DND-41 (cell line): ENCODE measurements at regions not wholly inside any gene's neighbourhood (a gene's known extent, or its start where the extent isn't known, plus 50 kb on each side); places are given as distances from the start of the nearest gene placed in this dataset.

Source experiments
- ATAC-seq: fragments of 200-7000 bp; cut with Tn5 transposase; 3 replicates; pipeline ENCODE4 v1.9.1; 2021; ENCODE audit warnings: low read depth; ENCODE audit not compliant: insufficient read depth
- DNase-seq: peaks from one replicate; pipeline ENCODE4 v3.0.0-alpha.2; 2020
- H2AFZ ChIP-seq: 2 replicates; pipeline ENCODE4 v1.6.0; 2012; ENCODE audit warnings: low read depth, low read length
- H3K27ac ChIP-seq: 2 replicates; pipeline ENCODE4 v1.5.1; 2012; ENCODE audit warnings: low read length, inconsistent platforms
- H3K27me3 ChIP-seq: fragments of 200-600 bp; sonication (generic); 2 replicates; pipeline ENCODE4 v1.6.0; 2012; ENCODE audit warnings: low read length, mild to moderate bottlenecking, inconsistent platforms; ENCODE audit not compliant: insufficient read depth, poor library complexity
- H3K36me3 ChIP-seq: 2 replicates; pipeline ENCODE4 v1.5.1; 2012; ENCODE audit warnings: low read length, inconsistent platforms; ENCODE audit not compliant: insufficient read depth
- H3K4me1 ChIP-seq: 2 replicates; pipeline ENCODE4 v1.5.1; 2012; ENCODE audit warnings: mild to moderate bottlenecking, low read length; ENCODE audit not compliant: insufficient read depth
- H3K4me2 ChIP-seq: 2 replicates; pipeline ENCODE4 v1.6.0; 2012; ENCODE audit warnings: mild to moderate bottlenecking, moderate library complexity, low read length, inconsistent platforms; ENCODE audit not compliant: insufficient read depth
- H3K4me3 ChIP-seq, 2 experiments: fragments of 200-600 bp in 1 of 2; shearing (Covaris generic) in 1 of 2; 2 replicates each; pipeline ENCODE4 v1.5.1; 2012 to 2016; ENCODE audit warnings: inconsistent platforms in 2 of 2, low read length in 2 of 2, mild to moderate bottlenecking in 2 of 2, low read depth in 1 of 2, moderate library complexity in 1 of 2
- H3K79me2 ChIP-seq: 2 replicates; pipeline ENCODE4 v1.6.0; 2012; ENCODE audit warnings: low read length, inconsistent platforms; ENCODE audit not compliant: insufficient read depth
- H3K9ac ChIP-seq: 2 replicates; pipeline ENCODE4 v1.6.0; 2012; ENCODE audit warnings: low read depth, mild to moderate bottlenecking, inconsistent platforms, low read length, moderate library complexity
- H3K9me3 ChIP-seq: 2 replicates; pipeline ENCODE4 v1.5.1; 2012; ENCODE audit warnings: low read length, moderate library complexity, mild to moderate bottlenecking, inconsistent platforms; ENCODE audit not compliant: insufficient read depth, severe bottlenecking
- H4K20me1 ChIP-seq: 2 replicates; pipeline ENCODE4 v1.6.0; 2012; ENCODE audit warnings: low read length; ENCODE audit not compliant: insufficient read depth
- CTCF ChIP-seq: IDR thresholded peaks from 2 replicates; pipeline ENCODE4 v1.5.1; 2012; ENCODE audit warnings: borderline replicate concordance, low read length, moderate library complexity, mild to moderate bottlenecking; ENCODE audit not compliant: poor library complexity, severe bottlenecking; ENCODE audit errors: extremely low read depth
- EZH2 ChIP-seq: IDR thresholded peaks from 3 replicates; pipeline ENCODE4 v1.6.1; 2012; ENCODE audit warnings: borderline replicate concordance, low read depth, mild to moderate bottlenecking, moderate library complexity, low read length, inconsistent platforms; ENCODE audit not compliant: severe bottlenecking

- no peaks in the 10 kb centered on the region for H3K36me3 ChIP-seq
- no peak overlapping the region for H2AFZ ChIP-seq
- TF ChIP-seq EZH2 (no peak), CTCF (no peak)
- no peak for DNase-seq
- no peak overlapping the region for H3K4me3 ChIP-seq
- H3K9ac ChIP-seq: no peak overlapping the region
- no peak overlapping the region for H3K27ac ChIP-seq
- no peaks in the 10 kb centered on the region for H3K4me1 ChIP-seq
- H3K79me2 ChIP-seq: no peaks in the 10 kb centered on the region
- no peaks in the 10 kb centered on the region for H4K20me1 ChIP-seq
- H3K9me3 ChIP-seq: no peaks in the 10 kb centered on the region
- H3K27me3 ChIP-seq: no peaks in the 10 kb centered on the region
- no peak for ATAC-seq
- H3K4me2 ChIP-seq: no peak overlapping the region
Measured at GRCh38 chr3:99012051-99012450, 110.6 kb upstream of the DCBLD2 start.

GRCh38 chr3:99009851-99010250, 108.4 kb upstream of the DCBLD2 start:
- no peak overlapping the region for H3K9ac ChIP-seq
- no peaks in the 10 kb centered on the region for H3K27me3 ChIP-seq
- TF ChIP-seq EZH2 (no peak), CTCF (no peak)
- no peaks in the 10 kb centered on the region for H3K4me1 ChIP-seq
- no peaks in the 10 kb centered on the region for H3K9me3 ChIP-seq
- DNase-seq (no peak), ATAC-seq (no peak)
- H3K4me2 ChIP-seq: no peak overlapping the region
- H2AFZ ChIP-seq: no peak overlapping the region
- no peaks in the 10 kb centered on the region for H3K36me3 ChIP-seq
- H3K27ac ChIP-seq: no peak overlapping the region
- H4K20me1 ChIP-seq: no peaks in the 10 kb centered on the region
- H3K79me2 ChIP-seq: no peaks in the 10 kb centered on the region
- no peak overlapping the region for H3K4me3 ChIP-seq

GRCh38 chr3:99006686-99007085, 105.2 kb upstream of the DCBLD2 start:
- ATAC-seq (no peak), DNase-seq (no peak)
- TF ChIP-seq EZH2: no peak
- no peak for TF ChIP-seq CTCF
- Histone ChIP-seq H3K79me2 (no peaks in the 10 kb centered on the region), H3K4me1 (no peaks in the 10 kb centered on the region), H3K4me3 (no peak overlapping the region), H3K4me2 (no peak overlapping the region), H4K20me1 (no peaks in the 10 kb centered on the region), H3K27me3 (no peaks in the 10 kb centered on the region), H2AFZ (no peak overlapping the region), H3K27ac (no peak overlapping the region), H3K9me3 (no peaks in the 10 kb centered on the region), H3K9ac (no peak overlapping the region), H3K36me3 (no peaks in the 10 kb centered on the region)

- no peak overlapping the region for H3K4me2 ChIP-seq
- TF ChIP-seq EZH2: no peak
- no peak for TF ChIP-seq CTCF
- no peaks in the 10 kb centered on the region for H3K9me3 ChIP-seq
- no peak overlapping the region for H3K4me3 ChIP-seq
- no peak overlapping the region for H2AFZ ChIP-seq
- no peaks in the 10 kb centered on the region for H3K4me1 ChIP-seq
- no peaks in the 10 kb centered on the region for H4K20me1 ChIP-seq
- DNase-seq (no peak), ATAC-seq (no peak)
- H3K79me2 ChIP-seq: no peaks in the 10 kb centered on the region
- H3K27ac ChIP-seq: no peak overlapping the region
- H3K36me3 ChIP-seq: no peaks in the 10 kb centered on the region
- H3K9ac ChIP-seq: no peak overlapping the region
- H3K27me3 ChIP-seq: peaks cover 13% of the 10 kb centered on the region
Measured at GRCh38 chr3:98999675-99000074, 98.2 kb upstream of the DCBLD2 start.
